ENCODE measurements at regions not wholly inside any gene's neighbourhood (a gene's known extent, or its start where the extent isn't known, plus 50 kb on each side); places are given as distances from the start of the nearest gene placed in this dataset.

DNA sequence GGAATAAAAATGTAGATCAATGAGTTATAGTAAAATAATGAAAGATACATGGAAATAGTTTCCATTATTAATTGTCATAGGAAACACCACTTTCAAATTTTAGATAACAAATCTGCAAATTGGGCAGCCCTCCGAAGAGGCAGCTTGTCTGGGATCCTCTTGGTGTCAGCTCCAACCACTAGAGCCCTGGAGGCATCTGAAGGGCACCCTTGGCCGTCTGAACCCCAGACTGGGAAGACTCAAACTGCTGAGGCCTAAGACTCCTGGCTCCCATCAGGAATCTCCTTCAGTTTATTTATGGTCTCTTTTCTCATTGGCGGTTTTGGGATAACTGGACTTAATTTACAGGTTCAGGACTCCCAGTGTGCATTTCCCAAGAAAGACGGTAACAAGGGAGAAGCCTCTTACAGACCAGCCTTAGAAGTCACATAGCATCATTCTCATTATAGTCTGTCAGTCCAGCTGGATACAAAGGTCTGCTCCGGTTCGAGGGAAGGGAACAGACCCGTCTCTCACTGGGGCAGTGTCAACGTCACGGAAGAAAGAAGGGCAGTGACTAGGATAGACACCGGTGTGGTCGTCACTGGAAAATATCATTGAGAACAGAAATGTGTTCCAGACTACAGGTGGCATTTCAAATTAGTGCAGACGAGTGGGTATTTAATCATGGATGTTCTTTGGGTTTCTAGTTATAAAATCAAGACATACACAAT is 390.7 kb upstream of the NETO1 start:
- H3K4me3 ChIP-seq (ENCODE audit: low read depth, low read length): no peak overlapping the region
- DNase-seq (ENCODE audit: low read depth): no peak

DNA sequence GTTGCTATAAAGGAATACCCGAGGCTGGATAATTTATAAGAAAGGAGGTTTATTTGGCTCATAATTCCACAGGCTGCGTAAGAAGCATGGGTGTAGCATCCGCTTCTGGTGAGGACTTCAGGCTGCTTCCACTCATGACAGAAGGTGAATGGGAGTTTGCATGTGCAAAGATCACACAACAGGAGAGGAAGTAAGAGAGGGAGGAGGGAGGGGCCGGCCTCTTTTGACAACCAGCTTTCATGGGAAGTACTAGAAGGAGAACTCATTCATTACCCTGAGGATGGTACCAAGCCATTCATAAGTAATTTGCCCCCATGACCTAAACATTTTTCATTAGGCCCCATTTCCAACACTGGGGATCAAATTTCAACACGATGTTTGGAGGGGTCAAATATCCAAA is 386.8 kb upstream of the NETO1 start:
- H3K4me3 ChIP-seq (ENCODE audit: low read depth, low read length): no peak overlapping the region
- no peak for TF ChIP-seq CTCF (IDR thresholded peaks at IDR 0.05; ENCODE audit: low read depth, low read length, missing control alignments)
- no peak for DNase-seq (ENCODE audit: low read depth)

More for the DNA sequence above, 390.7 kb upstream of the NETO1 start:
- no peak for TF ChIP-seq CTCF (IDR thresholded peaks at IDR 0.05; ENCODE audit: low read depth, low read length, missing control alignments)

DNA sequence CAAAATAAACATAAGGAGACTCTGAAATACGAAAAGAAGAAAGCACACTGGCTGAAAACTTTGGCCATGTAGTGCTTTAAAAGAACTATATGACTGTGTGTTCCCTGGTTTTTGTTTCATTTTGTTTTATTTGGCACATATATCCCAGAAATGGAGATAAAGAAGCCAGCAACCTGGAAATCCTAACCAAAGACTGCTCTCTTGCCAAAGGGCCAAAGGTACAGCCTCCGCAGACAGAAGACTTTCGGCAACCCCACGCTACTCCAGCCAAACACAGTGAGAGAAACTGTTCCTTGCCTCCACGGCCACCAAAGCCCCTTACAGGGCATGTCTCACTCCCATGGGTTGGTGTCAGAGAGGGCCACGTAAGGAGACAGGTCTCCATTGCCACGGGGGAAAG is 381.2 kb upstream of the NETO1 start:
- TF ChIP-seq CTCF (IDR thresholded peaks at IDR 0.05; ENCODE audit: low read depth, low read length, missing control alignments): no peak
- DNase-seq (ENCODE audit: low read depth): no peak
- H3K4me3 ChIP-seq (ENCODE audit: low read depth, low read length): no peak overlapping the region

DNA sequence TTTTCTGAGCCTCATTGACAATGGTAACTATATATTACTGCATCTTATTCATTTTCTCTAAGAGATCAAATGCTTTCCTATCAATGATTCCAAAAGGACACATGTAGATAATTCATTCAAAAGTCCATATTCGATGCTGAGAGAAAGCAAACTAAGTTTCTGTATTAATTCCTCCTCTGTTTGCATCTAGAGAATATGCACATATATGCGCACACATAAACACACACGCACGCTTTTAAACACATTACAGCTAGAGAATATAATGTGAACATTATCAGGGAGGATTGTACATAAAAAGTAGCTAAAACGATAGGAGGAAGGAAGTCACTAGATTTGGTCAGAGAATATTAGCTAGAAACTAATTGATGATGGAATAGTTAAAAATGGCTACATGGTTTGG is 379.0 kb upstream of the NETO1 start:
- no peak overlapping the region for H3K4me3 ChIP-seq (ENCODE audit: low read depth, low read length)
- TF ChIP-seq CTCF (IDR thresholded peaks at IDR 0.05; ENCODE audit: low read depth, low read length, missing control alignments): no peak
- DNase-seq (ENCODE audit: low read depth): no peak

- H3K4me3 ChIP-seq (ENCODE audit: low read depth, low read length): no peak overlapping the region
- DNase-seq (ENCODE audit: low read depth): no peak
Observed at GRCh38 chr18:73245345-73245744, 377.6 kb upstream of the NETO1 start.

GRCh38 chr18:73244401-73244800 is 376.6 kb upstream of the NETO1 start:
- no peak for DNase-seq (ENCODE audit: low read depth)
- no peak overlapping the region for H3K4me3 ChIP-seq (ENCODE audit: low read depth, low read length)
- no peak for TF ChIP-seq CTCF (IDR thresholded peaks at IDR 0.05; ENCODE audit: low read depth, low read length, missing control alignments)

More at GRCh38 chr18:73245345-73245744, 377.6 kb upstream of the NETO1 start:
- no peak for TF ChIP-seq CTCF (IDR thresholded peaks at IDR 0.05; ENCODE audit: low read depth, low read length, missing control alignments)

DNA sequence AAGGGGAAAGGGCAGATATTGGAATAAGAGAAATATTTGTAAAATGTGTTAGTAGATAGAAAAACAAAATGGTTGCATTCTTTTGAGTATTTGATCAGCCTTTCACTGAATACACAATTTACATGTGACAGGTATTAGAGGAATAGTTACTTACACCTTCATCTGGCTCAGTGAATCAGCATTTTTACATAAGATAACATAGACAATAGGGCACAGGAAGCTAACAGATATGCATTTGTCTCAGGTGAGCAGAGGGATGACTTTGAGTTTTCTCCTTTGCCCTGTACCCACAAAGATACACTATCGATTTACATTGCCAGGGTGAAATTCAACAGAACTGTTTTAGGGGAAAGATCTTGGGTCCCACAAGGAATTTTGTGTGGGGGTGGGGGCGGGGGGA is 373.1 kb upstream of the NETO1 start:
- DNase-seq (ENCODE audit: low read depth): no peak
- TF ChIP-seq CTCF (IDR thresholded peaks at IDR 0.05; ENCODE audit: low read depth, low read length, missing control alignments): no peak
- H3K4me3 ChIP-seq (ENCODE audit: low read depth, low read length): no peak overlapping the region

Measured in GM12864 (cell line).